ENCODE measurements at regions not wholly inside any gene's neighbourhood (a gene's known extent, or its start where the extent isn't known, plus 50 kb on each side); places are given as distances from the start of the nearest gene placed in this dataset.

- ATAC-seq = no peak
- H3K27me3 ChIP-seq = no peaks in the 10 kb centered on the region
- H3K36me3 ChIP-seq = no peaks in the 10 kb centered on the region
- H3K4me1 ChIP-seq = no peaks in the 10 kb centered on the region
- peaks cover 0 to 2% (median 0%) of the 10 kb centered on the region in 3 donors for H3K9me3 ChIP-seq
- TF ChIP-seq CTCF (IDR thresholded peaks at IDR 0.05) = no peak
- no peak for TF ChIP-seq EP300 (IDR thresholded peaks at IDR 0.05)
- TF ChIP-seq POLR2A (IDR thresholded peaks at IDR 0.05) = no peak
- TF ChIP-seq POLR2AphosphoS5 (IDR thresholded peaks at IDR 0.05) = no peak
- no peak overlapping the region for H3K4me3 ChIP-seq
- no peak overlapping the region for H3K27ac ChIP-seq
Observed at GRCh38 chr9:116039893-116040292, 113.7 kb upstream of the PAPPA start.

- no peak for ATAC-seq
- H3K4me1 ChIP-seq = no peaks in the 10 kb centered on the region
- TF ChIP-seq POLR2A (IDR thresholded peaks at IDR 0.05) (no peak), CTCF (IDR thresholded peaks at IDR 0.05) (no peak), EP300 (IDR thresholded peaks at IDR 0.05) (no peak), POLR2AphosphoS5 (IDR thresholded peaks at IDR 0.05) (no peak)
- 75 to 77% methylated on average over 2 of the region's 2 CpGs for WGBS, 2 donors (ENCODE audit: low coverage in 1 of 2)
- no peaks in the 10 kb centered on the region for H3K36me3 ChIP-seq
- H3K27me3 ChIP-seq = no peaks in the 10 kb centered on the region
- no peak overlapping the region for H3K27ac ChIP-seq
- H3K9me3 ChIP-seq = peaks cover 0 to 14% (median 0%) of the 10 kb centered on the region in 3 donors
- no peak overlapping the region for H3K4me3 ChIP-seq
Observed at GRCh38 chr9:116042321-116042720, 111.3 kb upstream of the PAPPA start.

GRCh38 chr9:116045083-116045482, 108.5 kb upstream of the PAPPA start:
- Histone ChIP-seq H3K4me1 (no peaks in the 10 kb centered on the region), H3K27me3 (no peaks in the 10 kb centered on the region), H3K4me3 (no peak overlapping the region), H3K27ac (no peak overlapping the region), H3K36me3 (no peaks in the 10 kb centered on the region), H3K9me3 (peaks cover 0 to 14% (median 0%) of the 10 kb centered on the region in 3 donors)
- TF ChIP-seq EP300 (IDR thresholded peaks at IDR 0.05) = no peak
- no peak for TF ChIP-seq POLR2A (IDR thresholded peaks at IDR 0.05)
- TF ChIP-seq CTCF (IDR thresholded peaks at IDR 0.05) = no peak
- TF ChIP-seq POLR2AphosphoS5 (IDR thresholded peaks at IDR 0.05) = no peak
- 90% methylated on average over 2 of the region's 2 CpGs for WGBS, 2 donors (ENCODE audit: low coverage in 1 of 2)
- ATAC-seq = no peak

- Histone ChIP-seq H3K4me3 (no peak overlapping the region), H3K9me3 (peaks cover 0 to 14% (median 0%) of the 10 kb centered on the region in 3 donors), H3K4me1 (no peaks in the 10 kb centered on the region), H3K27ac (no peak overlapping the region), H3K27me3 (no peaks in the 10 kb centered on the region), H3K36me3 (no peaks in the 10 kb centered on the region)
- no peak for ATAC-seq
- TF ChIP-seq CTCF (IDR thresholded peaks at IDR 0.05) = no peak
- TF ChIP-seq EP300 (IDR thresholded peaks at IDR 0.05) = no peak
- no peak for TF ChIP-seq POLR2A (IDR thresholded peaks at IDR 0.05)
- TF ChIP-seq POLR2AphosphoS5 (IDR thresholded peaks at IDR 0.05) = no peak
- 73 to 88% methylated on average over 1 to 2 of the region's 2 CpGs for WGBS, 2 donors (ENCODE audit: low coverage in 1 of 2)
Observed at GRCh38 chr9:116048081-116048480, 105.5 kb upstream of the PAPPA start.

GRCh38 chr9:116049456-116049855, 104.1 kb upstream of the PAPPA start:
- Histone ChIP-seq H3K4me1 (no peaks in the 10 kb centered on the region), H3K36me3 (no peaks in the 10 kb centered on the region)
- 75 to 76% methylated on average over 4 of the region's 4 CpGs for WGBS, 2 donors (ENCODE audit: low coverage in 1 of 2)

More at GRCh38 chr9:116049456-116049855, 104.1 kb upstream of the PAPPA start:
- no peak for ATAC-seq
- Histone ChIP-seq H3K27me3 (no peaks in the 10 kb centered on the region), H3K4me3 (no peak overlapping the region), H3K9me3 (peaks cover 0 to 14% (median 0%) of the 10 kb centered on the region in 3 donors), H3K27ac (no peak overlapping the region)
- TF ChIP-seq CTCF (IDR thresholded peaks at IDR 0.05) (no peak), EP300 (IDR thresholded peaks at IDR 0.05) (no peak), POLR2A (IDR thresholded peaks at IDR 0.05) (no peak), POLR2AphosphoS5 (IDR thresholded peaks at IDR 0.05) (no peak)
